T1000 (cell line): ENCODE measurements at regions not wholly inside any gene's neighbourhood (a gene's known extent, or its start where the extent isn't known, plus 50 kb on each side); places are given as distances from the start of the nearest gene placed in this dataset.
"Not testable (repeated sequence)": the region's sequence is repeated elsewhere in the genome, so short reads cannot be mapped to it uniquely, and the experiment has no call there.

Source experiments
- DNase-seq: peaks from one replicate; lab custom pipeline; 2025; ENCODE audit warnings: mixed read lengths; lab: John Stamatoyannopoulos, UW

- DNase-seq, result no peak
Measured at GRCh38 chr6:105536961-105537360, 134.1 kb upstream of the PREP start.

GRCh38 chr6:105533301-105533700 lies 130.4 kb upstream of the PREP start:
- DNase-seq, result no peak

GRCh38 chr6:105526225-105526872 lies 123.5 kb upstream of the PREP start:
- no peak for DNase-seq

GRCh38 chr6:105522626-105523322 lies 119.9 kb upstream of the PREP start:
- no peak for DNase-seq

GRCh38 chr6:105519954-105520353 lies 117.1 kb upstream of the PREP start:
- DNase-seq, result no peak

GRCh38 chr6:105518993-105519392 lies 116.1 kb upstream of the PREP start:
- not testable (repeated sequence) for DNase-seq

- no peak for DNase-seq
Measured at GRCh38 chr6:105515054-105515453, 112.2 kb upstream of the PREP start.

GRCh38 chr6:105514306-105514705 lies 111.4 kb upstream of the PREP start:
- no peak for DNase-seq

GRCh38 chr6:105511639-105512038 lies 108.8 kb upstream of the PREP start:
- no peak for DNase-seq

- DNase-seq, result no peak
Measured at GRCh38 chr6:105510746-105511145, 107.9 kb upstream of the PREP start.

GRCh38 chr6:105509506-105510331 lies 106.8 kb upstream of the PREP start:
- no peak for DNase-seq

GRCh38 chr6:105507811-105508210 lies 104.9 kb upstream of the PREP start:
- DNase-seq, result no peak

GRCh38 chr6:105504706-105505105 lies 101.8 kb upstream of the PREP start:
- DNase-seq, result no peak

GRCh38 chr6:105503641-105504040 lies 100.8 kb upstream of the PREP start:
- no peak for DNase-seq

GRCh38 chr6:105501826-105502344 lies 99.0 kb upstream of the PREP start:
- DNase-seq, result no peak

GRCh38 chr6:105501246-105501645 lies 98.4 kb upstream of the PREP start:
- DNase-seq, result no peak

GRCh38 chr6:105500693-105501092 lies 97.8 kb upstream of the PREP start:
- no peak for DNase-seq

GRCh38 chr6:105499931-105500330 lies 97.0 kb upstream of the PREP start:
- no peak for DNase-seq

- no peak for DNase-seq
Measured at GRCh38 chr6:105499136-105499870, 96.4 kb upstream of the PREP start.

- no peak for DNase-seq
Measured at GRCh38 chr6:105497549-105497948, 94.7 kb upstream of the PREP start.

- DNase-seq, result no peak
Measured at GRCh38 chr6:105495515-105495914, 92.6 kb upstream of the PREP start.

- no peak for DNase-seq
Measured at GRCh38 chr6:105494688-105495087, 91.8 kb upstream of the PREP start.
